ENCODE measurements at regions not wholly inside any gene's neighbourhood (a gene's known extent, or its start where the extent isn't known, plus 50 kb on each side); places are given as distances from the start of the nearest gene placed in this dataset.
"Not testable (repeated sequence)": the region's sequence is repeated elsewhere in the genome, so short reads cannot be mapped to it uniquely, and the experiment has no call there.

GRCh38 chr1:861714-862113 is 62.0 kb upstream of the SAMD11 start:
- Mint-ChIP-seq H3K4me3 (no peak overlapping the region), H3K4me1 (ENCODE audit: low read depth) (peaks cover 11% of the 10 kb centered on the region), H3K36me3 (ENCODE audit: low read depth) (no peaks in the 10 kb centered on the region), H3K27ac (no peak overlapping the region), H3K9me3 (no peaks in the 10 kb centered on the region), H3K27me3 (peaks cover 11% of the 10 kb centered on the region)
- H3K36me3 ChIP-seq (ENCODE audit: insufficient read depth, low read length), result no peaks in the 10 kb centered on the region
- DNase-seq, result no peak
- TF ChIP-seq CTCF (IDR thresholded peaks at IDR 0.05), result no peak
- ATAC-seq (ENCODE audit: poor library complexity), result no peak
- H3K27me3 ChIP-seq (ENCODE audit: control insufficient read depth in 1 of 2, insufficient read depth in 2 of 2, low read length in 2 of 2), result peaks cover 0 to 3% of the 10 kb centered on the region in 2 experiments
- peaks cover 4% of the 10 kb centered on the region for H3K4me1 ChIP-seq (ENCODE audit: insufficient read depth, low read length)
- intact Hi-C loops (cut with DNase I, micrococcal nuclease), result no loop called here
- CTCF ChIA-PET, result no interaction called here
- no peaks in the 10 kb centered on the region for H3K9me3 ChIP-seq (ENCODE audit: control insufficient read depth in 1 of 2, insufficient read depth in 1 of 2, low read length in 2 of 2)
- no peak overlapping the region for H3K4me3 ChIP-seq (ENCODE audit: low read length)
- no peak overlapping the region for H3K27ac ChIP-seq (ENCODE audit: low read depth in 1 of 2, low read length in 2 of 2)
- POLR2A ChIA-PET, result no interaction called here

DNA sequence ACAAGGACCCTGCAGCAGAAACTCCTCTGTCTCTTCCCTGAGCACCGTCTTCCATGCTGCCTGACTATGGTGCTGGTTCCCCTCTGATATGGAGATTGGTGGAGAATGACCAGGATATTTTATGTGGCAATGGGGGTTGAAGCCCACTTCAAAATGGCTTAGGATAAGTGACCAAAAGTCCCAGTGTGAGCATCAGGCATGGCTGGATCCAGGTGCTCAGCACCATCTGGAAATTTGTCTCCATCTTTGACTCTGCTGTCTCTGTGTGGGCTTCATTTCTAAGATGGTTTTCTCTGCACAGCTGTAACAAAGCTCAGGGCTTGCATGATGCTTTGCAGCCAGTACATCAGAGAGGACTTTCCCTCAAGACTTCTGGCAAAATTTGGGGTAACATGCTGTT is 61.1 kb upstream of the SAMD11 start:
- DNase-seq; H3K27ac Mint-ChIP-seq; H3K27me3 ChIP-seq (ENCODE audit: control insufficient read depth in 1 of 2, insufficient read depth in 2 of 2, low read length in 2 of 2); H3K9me3 Mint-ChIP-seq; ATAC-seq (ENCODE audit: poor library complexity); intact Hi-C loops (cut with DNase I, micrococcal nuclease); H3K4me3 ChIP-seq (ENCODE audit: low read length); H3K4me3 Mint-ChIP-seq; H3K36me3 Mint-ChIP-seq (ENCODE audit: low read depth); H3K9me3 ChIP-seq (ENCODE audit: control insufficient read depth in 1 of 2, insufficient read depth in 1 of 2, low read length in 2 of 2); POLR2A ChIA-PET; H3K36me3 ChIP-seq (ENCODE audit: insufficient read depth, low read length); H3K4me1 ChIP-seq (ENCODE audit: insufficient read depth, low read length); H3K27ac ChIP-seq (ENCODE audit: low read depth in 1 of 2, low read length in 2 of 2); CTCF ChIA-PET: not testable (repeated sequence)
- Mint-ChIP-seq H3K4me1 (ENCODE audit: low read depth) (peaks cover 11% of the 10 kb centered on the region), H3K27me3 (peaks cover 19% of the 10 kb centered on the region)

DNA sequence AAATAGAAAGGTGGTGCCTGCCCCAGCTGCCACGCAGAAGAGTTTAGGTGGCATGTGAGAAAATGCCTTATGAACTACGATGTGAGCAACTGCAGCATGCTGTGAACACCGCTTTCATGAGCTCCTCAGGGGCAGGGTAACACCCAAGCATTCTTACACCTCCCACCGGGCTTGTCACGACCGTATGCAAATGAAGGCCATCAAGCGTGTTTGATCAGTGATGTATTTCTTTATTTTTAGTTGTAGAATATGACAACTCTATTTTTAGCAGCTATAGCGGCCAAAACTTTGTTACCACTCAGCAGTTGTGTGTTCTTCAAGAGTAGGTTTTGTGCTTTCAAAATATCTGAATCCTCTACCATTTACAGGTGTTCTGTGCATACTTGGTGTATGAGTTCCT is 58.1 kb upstream of the SAMD11 start:
- intact Hi-C loops (cut with DNase I, micrococcal nuclease); ATAC-seq (ENCODE audit: poor library complexity): not testable (repeated sequence)

GRCh38 chr1:866095-866494 is 57.6 kb upstream of the SAMD11 start:
- POLR2A ChIA-PET, result no interaction called here
- no peak for TF ChIP-seq CTCF (IDR thresholded peaks at IDR 0.05)
- Histone ChIP-seq H3K9me3 (ENCODE audit: control insufficient read depth in 1 of 2, insufficient read depth in 1 of 2, low read length in 2 of 2) (no peaks in the 10 kb centered on the region), H3K36me3 (ENCODE audit: insufficient read depth, low read length) (no peaks in the 10 kb centered on the region), H3K4me1 (ENCODE audit: insufficient read depth, low read length) (peaks cover 3% of the 10 kb centered on the region), H3K4me3 (ENCODE audit: low read length) (no peak overlapping the region), H3K27ac (ENCODE audit: low read depth in 1 of 2, low read length in 2 of 2) (no peak overlapping the region), H3K27me3 (ENCODE audit: control insufficient read depth in 1 of 2, insufficient read depth in 2 of 2, low read length in 2 of 2) (no peaks in the 10 kb centered on the region)
- Mint-ChIP-seq H3K9me3 (no peaks in the 10 kb centered on the region), H3K36me3 (ENCODE audit: low read depth) (no peaks in the 10 kb centered on the region), H3K27ac (no peak overlapping the region), H3K27me3 (peaks cover 23% of the 10 kb centered on the region), H3K4me1 (ENCODE audit: low read depth) (no peaks in the 10 kb centered on the region), H3K4me3 (no peak overlapping the region)
- DNase-seq (no peak), ATAC-seq (ENCODE audit: poor library complexity) (no peak)
- intact Hi-C loops (cut with DNase I, micrococcal nuclease), result no loop called here
- CTCF ChIA-PET, result no interaction called here

More for the DNA sequence above, 58.1 kb upstream of the SAMD11 start:
- CTCF ChIA-PET; H3K4me3 Mint-ChIP-seq; H3K4me3 ChIP-seq (ENCODE audit: low read length); H3K36me3 Mint-ChIP-seq (ENCODE audit: low read depth); DNase-seq; H3K27ac ChIP-seq (ENCODE audit: low read depth in 1 of 2, low read length in 2 of 2); POLR2A ChIA-PET; H3K4me1 Mint-ChIP-seq (ENCODE audit: low read depth); H3K9me3 Mint-ChIP-seq; H3K4me1 ChIP-seq (ENCODE audit: insufficient read depth, low read length); H3K27ac Mint-ChIP-seq; H3K27me3 ChIP-seq (ENCODE audit: control insufficient read depth in 1 of 2, insufficient read depth in 2 of 2, low read length in 2 of 2); H3K36me3 ChIP-seq (ENCODE audit: insufficient read depth, low read length); H3K9me3 ChIP-seq (ENCODE audit: control insufficient read depth in 1 of 2, insufficient read depth in 1 of 2, low read length in 2 of 2): not testable (repeated sequence)
- peaks cover 23% of the 10 kb centered on the region for H3K27me3 Mint-ChIP-seq

- H3K9me3 Mint-ChIP-seq; H3K4me1 Mint-ChIP-seq (ENCODE audit: low read depth); CTCF ChIA-PET: not testable (repeated sequence)
Measured at GRCh38 chr1:866631-867299, 57.0 kb upstream of the SAMD11 start.

DNA sequence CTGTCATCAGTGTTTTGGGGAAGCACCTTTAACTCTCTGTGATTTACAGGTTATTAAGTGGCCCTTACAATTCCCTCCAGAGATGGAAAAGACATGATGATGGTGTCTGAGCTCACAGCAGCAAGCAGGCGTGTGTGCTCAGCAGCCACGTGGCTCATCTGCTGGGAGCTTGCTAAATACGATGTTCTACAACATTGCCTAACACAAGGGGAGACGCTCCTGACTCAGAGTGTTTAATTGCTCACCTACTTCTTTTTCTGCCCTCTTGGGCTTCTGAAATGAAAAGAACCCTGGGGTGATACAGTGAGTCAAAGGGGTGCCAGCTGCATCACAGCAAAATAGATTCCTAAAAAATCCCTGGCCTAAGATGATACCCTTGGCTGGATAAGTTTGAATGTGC is 56.2 kb upstream of the SAMD11 start:
- POLR2A ChIA-PET; H3K36me3 ChIP-seq (ENCODE audit: insufficient read depth, low read length); H3K27me3 ChIP-seq (ENCODE audit: control insufficient read depth in 1 of 2, insufficient read depth in 2 of 2, low read length in 2 of 2); ATAC-seq (ENCODE audit: poor library complexity); H3K9me3 ChIP-seq (ENCODE audit: control insufficient read depth in 1 of 2, insufficient read depth in 1 of 2, low read length in 2 of 2); intact Hi-C loops (cut with DNase I, micrococcal nuclease); CTCF ChIA-PET; H3K36me3 Mint-ChIP-seq (ENCODE audit: low read depth); H3K27ac Mint-ChIP-seq; DNase-seq; H3K4me3 Mint-ChIP-seq; H3K9me3 Mint-ChIP-seq; H3K4me1 ChIP-seq (ENCODE audit: insufficient read depth, low read length); H3K4me3 ChIP-seq (ENCODE audit: low read length); H3K27ac ChIP-seq (ENCODE audit: low read depth in 1 of 2, low read length in 2 of 2); H3K4me1 Mint-ChIP-seq (ENCODE audit: low read depth): not testable (repeated sequence)
- peaks cover 18% of the 10 kb centered on the region for H3K27me3 Mint-ChIP-seq

More at GRCh38 chr1:866631-867299, 57.0 kb upstream of the SAMD11 start:
- H3K27ac Mint-ChIP-seq; ATAC-seq (ENCODE audit: poor library complexity); DNase-seq; H3K4me3 Mint-ChIP-seq; H3K4me3 ChIP-seq (ENCODE audit: low read length); POLR2A ChIA-PET; H3K27me3 ChIP-seq (ENCODE audit: control insufficient read depth in 1 of 2, insufficient read depth in 2 of 2, low read length in 2 of 2); intact Hi-C loops (cut with DNase I, micrococcal nuclease); H3K36me3 Mint-ChIP-seq (ENCODE audit: low read depth); H3K4me1 ChIP-seq (ENCODE audit: insufficient read depth, low read length); H3K27ac ChIP-seq (ENCODE audit: low read depth in 1 of 2, low read length in 2 of 2); H3K9me3 ChIP-seq (ENCODE audit: control insufficient read depth in 1 of 2, insufficient read depth in 1 of 2, low read length in 2 of 2); H3K36me3 ChIP-seq (ENCODE audit: insufficient read depth, low read length): not testable (repeated sequence)
- peaks cover 20% of the 10 kb centered on the region for H3K27me3 Mint-ChIP-seq

All from CD4-positive, alpha-beta T cell (primary cell).